ENCODE measurements at regions not wholly inside any gene's neighbourhood (a gene's known extent, or its start where the extent isn't known, plus 50 kb on each side); places are given as distances from the start of the nearest gene placed in this dataset.

DNA sequence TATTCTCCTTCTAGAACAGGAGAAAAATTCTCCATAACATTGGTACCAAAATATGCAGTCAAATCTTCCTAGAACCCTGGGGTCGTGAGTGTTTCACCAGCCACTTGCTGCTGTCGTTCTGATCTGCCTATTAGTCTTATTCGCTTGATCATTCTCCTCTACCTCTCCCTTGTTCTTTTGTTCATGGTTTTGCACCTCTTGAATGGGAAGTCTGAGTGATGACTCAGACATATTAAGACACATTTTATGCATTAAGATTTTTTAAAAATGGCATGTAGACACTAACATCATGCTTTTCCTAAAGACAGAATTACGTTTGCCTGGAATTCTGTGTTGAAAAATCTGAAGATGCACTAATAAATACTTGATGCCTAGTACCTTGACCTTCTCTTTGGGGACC, 159.2 kb upstream of the LRIG3 start:
- Mint-ChIP-seq H3K27me3 (peaks cover 0 to 4% of the 10 kb centered on the region in 2 donors), H3K9me3 (no peaks in the 10 kb centered on the region), H3K36me3 (no peaks in the 10 kb centered on the region), H3K4me3 (no peak overlapping the region), H3K4me1 (peaks cover 0 to 1% of the 10 kb centered on the region in 2 donors), H3K27ac (no peak overlapping the region)
- no peak for ATAC-seq (replicated peaks)
- DNase-seq = no peak

DNA sequence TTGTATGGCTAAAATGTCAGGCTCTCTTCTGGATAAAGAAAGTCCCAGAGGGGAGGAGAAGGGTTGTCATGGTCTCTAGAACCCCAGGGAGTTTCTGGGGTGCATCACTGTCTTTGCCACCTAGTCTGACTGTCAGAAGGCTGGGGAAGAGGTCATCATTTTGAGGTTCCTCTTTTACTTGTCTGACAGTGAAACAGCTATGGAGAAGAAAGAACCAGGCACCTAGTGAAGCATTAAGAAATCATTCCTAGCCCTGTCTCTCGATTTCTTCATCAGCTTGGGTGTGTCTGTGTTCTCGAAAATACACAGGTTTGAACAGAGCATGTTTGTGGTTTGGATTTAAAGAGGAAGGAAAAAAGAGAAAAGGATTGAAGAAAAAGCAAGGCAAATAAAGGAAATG, 158.7 kb upstream of the LRIG3 start:
- Mint-ChIP-seq H3K27ac (no peak overlapping the region), H3K27me3 (peaks cover 0 to 4% of the 10 kb centered on the region in 2 donors), H3K9me3 (no peaks in the 10 kb centered on the region), H3K36me3 (no peaks in the 10 kb centered on the region), H3K4me3 (no peak overlapping the region), H3K4me1 (peaks cover 0 to 1% of the 10 kb centered on the region in 2 donors)
- DNase-seq = no peak
- ATAC-seq (replicated peaks) = peak in 1 of 2 donors; percentile 21

- H3K36me3 Mint-ChIP-seq = no peaks in the 10 kb centered on the region
- peaks cover 0 to 4% of the 10 kb centered on the region in 2 donors for H3K27me3 Mint-ChIP-seq
- no peak for ATAC-seq (replicated peaks)
- H3K4me1 Mint-ChIP-seq = peaks cover 0 to 1% of the 10 kb centered on the region in 2 donors
- no peak overlapping the region for H3K27ac Mint-ChIP-seq
- DNase-seq = no peak
- no peak overlapping the region for H3K4me3 Mint-ChIP-seq
- H3K9me3 Mint-ChIP-seq = no peaks in the 10 kb centered on the region
Measured at GRCh38 chr12:59077575-59078426, 157.5 kb upstream of the LRIG3 start.

DNA sequence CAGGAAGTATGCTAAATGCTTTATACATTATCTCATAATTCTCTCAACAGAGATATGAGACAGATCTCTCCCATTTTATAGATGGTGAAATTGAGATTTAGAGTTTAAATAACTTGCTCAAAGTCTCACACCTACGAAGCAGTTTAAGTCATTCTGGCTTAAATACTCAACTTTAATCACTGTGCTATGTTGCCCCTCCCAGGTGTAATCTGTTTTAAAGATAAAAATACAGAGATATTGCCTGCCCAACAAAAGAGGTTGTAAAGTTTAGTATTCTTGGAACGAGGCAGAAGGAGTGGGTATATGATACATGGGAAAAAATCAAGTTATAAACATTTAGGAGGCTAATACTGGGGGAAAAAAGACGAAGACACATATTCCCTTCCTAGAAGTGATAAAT, 156.8 kb upstream of the LRIG3 start:
- peaks cover 0 to 1% of the 10 kb centered on the region in 2 donors for H3K4me1 Mint-ChIP-seq
- no peak overlapping the region for H3K27ac Mint-ChIP-seq
- no peak overlapping the region for H3K4me3 Mint-ChIP-seq
- no peaks in the 10 kb centered on the region for H3K9me3 Mint-ChIP-seq
- ATAC-seq (replicated peaks) (no peak), DNase-seq (no peak)
- H3K27me3 Mint-ChIP-seq = peaks cover 0 to 4% of the 10 kb centered on the region in 2 donors
- no peaks in the 10 kb centered on the region for H3K36me3 Mint-ChIP-seq

DNA sequence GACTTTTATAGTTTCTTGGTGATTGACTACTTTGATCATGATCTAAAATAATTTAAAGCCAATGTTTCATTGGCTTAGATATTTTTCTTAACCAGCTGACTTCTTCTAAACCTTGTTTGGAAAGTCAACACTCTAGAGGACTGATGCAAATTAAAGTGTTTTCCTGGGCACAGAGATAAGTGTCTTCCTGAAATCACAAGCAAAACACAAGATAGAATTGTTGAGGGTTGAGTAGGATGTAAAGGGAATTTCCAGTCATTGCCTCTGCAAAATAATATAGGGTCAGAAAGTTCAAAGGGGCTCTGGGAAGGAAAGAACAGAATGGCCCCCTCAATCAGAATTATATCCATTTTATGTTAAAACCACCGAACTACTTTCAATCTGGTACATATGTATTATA, 156.3 kb upstream of the LRIG3 start:
- no peak for DNase-seq
- H3K4me3 Mint-ChIP-seq = no peak overlapping the region

GRCh38 chr12:59075968-59076490, 155.7 kb upstream of the LRIG3 start:
- Mint-ChIP-seq H3K9me3 (no peaks in the 10 kb centered on the region), H3K4me3 (no peak overlapping the region), H3K27ac (no peak overlapping the region), H3K4me1 (peaks cover 0 to 1% of the 10 kb centered on the region in 2 donors), H3K27me3 (peaks cover 0 to 4% of the 10 kb centered on the region in 2 donors), H3K36me3 (no peaks in the 10 kb centered on the region)
- ATAC-seq (replicated peaks) (no peak), DNase-seq (no peak)

More for the DNA sequence above, 156.3 kb upstream of the LRIG3 start:
- H3K4me1 Mint-ChIP-seq = peaks cover 0 to 1% of the 10 kb centered on the region in 2 donors
- no peaks in the 10 kb centered on the region for H3K36me3 Mint-ChIP-seq
- no peak for ATAC-seq (replicated peaks)
- peaks cover 0 to 4% of the 10 kb centered on the region in 2 donors for H3K27me3 Mint-ChIP-seq
- no peaks in the 10 kb centered on the region for H3K9me3 Mint-ChIP-seq
- no peak overlapping the region for H3K27ac Mint-ChIP-seq

- H3K36me3 Mint-ChIP-seq = no peaks in the 10 kb centered on the region
- no peaks in the 10 kb centered on the region for H3K9me3 Mint-ChIP-seq
- H3K27ac Mint-ChIP-seq = no peak overlapping the region
- H3K27me3 Mint-ChIP-seq = peaks cover 0 to 4% of the 10 kb centered on the region in 2 donors
- H3K4me3 Mint-ChIP-seq = no peak overlapping the region
- H3K4me1 Mint-ChIP-seq = peaks cover 0 to 1% of the 10 kb centered on the region in 2 donors
- ATAC-seq (replicated peaks) (no peak), DNase-seq (no peak)
Measured at GRCh38 chr12:59075141-59075540, 154.8 kb upstream of the LRIG3 start.

- Mint-ChIP-seq H3K27ac (no peak overlapping the region), H3K27me3 (no peaks in the 10 kb centered on the region), H3K4me1 (no peaks in the 10 kb centered on the region), H3K9me3 (peaks cover 0 to 4% of the 10 kb centered on the region in 2 donors), H3K36me3 (no peaks in the 10 kb centered on the region), H3K4me3 (no peak overlapping the region)
- DNase-seq = no peak
- no peak for ATAC-seq (replicated peaks)
Measured at GRCh38 chr12:59070322-59070933, 150.1 kb upstream of the LRIG3 start.

- H3K27ac Mint-ChIP-seq = no peak overlapping the region
- no peak overlapping the region for H3K4me3 Mint-ChIP-seq
- H3K9me3 Mint-ChIP-seq = peaks cover 0 to 4% of the 10 kb centered on the region in 2 donors
- H3K36me3 Mint-ChIP-seq = no peaks in the 10 kb centered on the region
- DNase-seq = no peak
- H3K27me3 Mint-ChIP-seq = no peaks in the 10 kb centered on the region
- ATAC-seq (replicated peaks) = no peak
- no peaks in the 10 kb centered on the region for H3K4me1 Mint-ChIP-seq
Measured at GRCh38 chr12:59069516-59069915, 149.2 kb upstream of the LRIG3 start.

DNA sequence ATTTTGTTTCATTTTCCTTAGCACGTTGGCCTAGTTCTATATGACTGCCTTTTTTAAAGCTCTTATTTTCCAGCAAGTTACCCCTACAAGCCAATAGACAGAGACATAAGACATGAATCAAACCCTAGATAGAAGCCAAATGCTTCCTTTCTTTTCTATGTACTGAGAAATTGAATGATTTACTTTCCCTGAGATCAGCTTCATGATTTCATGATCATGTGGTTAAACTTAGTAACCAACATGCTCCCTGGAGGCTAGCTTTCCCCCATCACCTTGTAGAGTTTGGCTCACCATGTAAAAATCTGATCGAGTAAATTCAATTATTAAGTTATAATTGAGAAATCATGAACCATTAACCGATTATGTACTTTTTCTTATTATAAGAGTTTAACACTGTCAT, 148.1 kb upstream of the LRIG3 start:
- Mint-ChIP-seq H3K4me3 (no peak overlapping the region), H3K27me3 (no peaks in the 10 kb centered on the region), H3K27ac (no peak overlapping the region), H3K4me1 (no peaks in the 10 kb centered on the region), H3K36me3 (no peaks in the 10 kb centered on the region), H3K9me3 (peaks cover 0 to 4% of the 10 kb centered on the region in 2 donors)
- DNase-seq = no peak
- no peak for ATAC-seq (replicated peaks)

GRCh38 chr12:59067083-59067482, 146.8 kb upstream of the LRIG3 start:
- no peak for DNase-seq
- ATAC-seq (replicated peaks) = no peak
- H3K4me3 Mint-ChIP-seq = no peak overlapping the region

GRCh38 chr12:59066445-59066844, 146.1 kb upstream of the LRIG3 start:
- no peak overlapping the region for H3K4me3 Mint-ChIP-seq
- H3K27me3 Mint-ChIP-seq = no peaks in the 10 kb centered on the region
- H3K36me3 Mint-ChIP-seq = no peaks in the 10 kb centered on the region
- H3K9me3 Mint-ChIP-seq = peaks cover 0 to 4% of the 10 kb centered on the region in 2 donors
- no peak for DNase-seq
- no peak for ATAC-seq (replicated peaks)
- H3K4me1 Mint-ChIP-seq = no peaks in the 10 kb centered on the region
- H3K27ac Mint-ChIP-seq = no peak overlapping the region

More at GRCh38 chr12:59067083-59067482, 146.8 kb upstream of the LRIG3 start:
- H3K27ac Mint-ChIP-seq = no peak overlapping the region
- H3K4me1 Mint-ChIP-seq = no peaks in the 10 kb centered on the region
- H3K9me3 Mint-ChIP-seq = peaks cover 0 to 4% of the 10 kb centered on the region in 2 donors
- H3K36me3 Mint-ChIP-seq = no peaks in the 10 kb centered on the region
- H3K27me3 Mint-ChIP-seq = no peaks in the 10 kb centered on the region

DNA sequence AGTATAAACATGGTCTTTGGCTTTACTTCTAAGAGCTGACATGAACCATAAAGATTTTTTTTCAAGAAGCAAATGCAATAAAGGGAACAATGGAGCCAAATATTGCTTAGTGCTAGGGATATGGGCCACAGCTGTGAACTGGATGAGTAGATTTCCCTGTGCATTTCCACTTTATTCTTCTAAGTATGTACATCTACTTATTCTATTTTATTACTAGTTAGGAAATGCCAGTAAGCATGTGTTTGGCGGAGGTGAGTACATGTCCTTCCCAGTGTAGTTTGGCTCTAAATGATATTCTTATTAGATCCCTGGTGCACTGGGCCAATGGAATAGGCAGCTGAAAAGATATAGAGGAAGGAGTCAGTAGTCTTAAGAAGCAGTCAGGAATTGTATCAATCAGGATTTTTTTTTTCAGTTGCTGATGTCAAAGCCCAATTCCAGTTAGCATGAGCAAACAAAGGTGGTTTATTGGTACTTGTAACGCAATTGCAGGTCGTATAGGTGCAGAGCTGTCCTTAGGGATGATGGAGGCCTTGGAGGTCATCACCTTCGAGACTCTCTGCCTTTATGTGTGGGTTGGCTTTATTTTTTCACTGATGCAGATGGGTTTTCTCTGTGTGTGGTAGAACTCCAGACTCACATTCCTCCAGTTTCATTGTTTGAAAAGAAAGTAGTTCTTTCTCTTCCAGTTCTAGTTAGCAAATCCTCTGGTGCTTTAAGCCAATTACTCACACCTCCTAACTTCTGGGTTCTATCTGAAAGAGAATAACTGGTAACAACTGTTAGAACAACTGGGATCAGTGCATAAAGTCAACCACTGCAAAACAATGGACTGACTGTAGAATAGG, 139.0 kb upstream of the LRIG3 start:
- Mint-ChIP-seq H3K27ac (no peak overlapping the region), H3K9me3 (no peaks in the 10 kb centered on the region), H3K27me3 (no peaks in the 10 kb centered on the region), H3K4me1 (no peaks in the 10 kb centered on the region), H3K36me3 (no peaks in the 10 kb centered on the region), H3K4me3 (no peak overlapping the region)
- DNase-seq = no peak
- no peak for ATAC-seq (replicated peaks)

DNA sequence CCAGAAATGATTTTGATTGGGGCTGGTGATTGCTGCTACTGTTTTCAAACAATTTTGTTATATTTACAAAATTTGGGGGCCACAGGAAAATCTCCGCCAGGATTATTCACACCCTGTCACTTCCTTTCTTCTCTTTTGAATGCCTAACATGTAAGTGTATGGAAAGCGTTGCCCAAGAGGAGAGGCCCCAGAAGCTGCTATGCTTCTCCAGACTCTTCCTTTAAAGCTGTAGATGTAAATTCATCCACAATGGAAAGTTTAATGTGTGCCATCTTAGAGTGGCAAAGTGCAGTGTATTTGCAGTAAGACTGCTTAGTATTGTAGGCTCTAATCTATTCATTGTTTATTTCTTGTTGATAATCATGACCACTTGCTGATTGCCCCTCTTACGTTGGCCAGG, 136.7 kb upstream of the LRIG3 start:
- ATAC-seq (replicated peaks) = no peak
- DNase-seq = no peak
- H3K27me3 Mint-ChIP-seq = no peaks in the 10 kb centered on the region
- H3K9me3 Mint-ChIP-seq = no peaks in the 10 kb centered on the region
- no peaks in the 10 kb centered on the region for H3K36me3 Mint-ChIP-seq
- H3K4me1 Mint-ChIP-seq = no peaks in the 10 kb centered on the region
- no peak overlapping the region for H3K4me3 Mint-ChIP-seq
- H3K27ac Mint-ChIP-seq = no peak overlapping the region

All from stimulated activated naive B cell treated with anti-CD40 and anti-IgM and Interleukin-4, amounts not matched to agents 10 μg/mL and 1 μg/mL and 100 μg/mL, for 72 hours (primary cell).